H9 (cell line): ENCODE measurements at regions not wholly inside any gene's neighbourhood (a gene's known extent, or its start where the extent isn't known, plus 50 kb on each side); places are given as distances from the start of the nearest gene placed in this dataset.

Experiments
- DNase-seq: peaks from one replicate; pipeline ENCODE4 v3.0.0-alpha.2; 2017
- H2AFZ ChIP-seq: one replicate; pipeline ENCODE4 v1.6.1; 2013; ENCODE audit warnings: mild to moderate bottlenecking, low read length, control low read depth, moderate library complexity
- H2AK5ac ChIP-seq: 2 replicates; pipeline ENCODE4 v1.6.1; 2013; ENCODE audit warnings: low read length, control low read depth, mixed read lengths; ENCODE audit not compliant: insufficient read length
- H2BK120ac ChIP-seq: one replicate; pipeline ENCODE4 v1.6.1; 2013; ENCODE audit warnings: low read depth, mild to moderate bottlenecking, low read length, control low read depth, inconsistent platforms; ENCODE audit not compliant: poor library complexity, severe bottlenecking
- H2BK12ac ChIP-seq: 2 replicates; pipeline ENCODE4 v1.6.1; 2013; ENCODE audit warnings: low read length, control low read depth, mixed read lengths, low read depth; ENCODE audit not compliant: insufficient read length
- H2BK15ac ChIP-seq: 2 replicates; pipeline ENCODE4 v1.6.1; 2013; ENCODE audit warnings: low read depth, low read length, control low read depth
- H2BK20ac ChIP-seq: one replicate; pipeline ENCODE4 v1.6.1; 2013; ENCODE audit warnings: low read depth, mild to moderate bottlenecking, low read length, control low read depth, inconsistent platforms; ENCODE audit not compliant: poor library complexity, severe bottlenecking
- H2BK5ac ChIP-seq: 2 replicates; pipeline ENCODE4 v1.6.1; 2013; ENCODE audit warnings: low read length, control low read depth, mixed read lengths; ENCODE audit not compliant: insufficient read length
- H3K14ac ChIP-seq: 2 replicates; pipeline ENCODE4 v1.6.1; 2013; ENCODE audit warnings: low read length, control low read depth; ENCODE audit not compliant: insufficient read depth
- H3K18ac ChIP-seq: 2 replicates; pipeline ENCODE4 v1.6.1; 2013; ENCODE audit warnings: low read depth, mild to moderate bottlenecking, mixed read lengths, low read length, control low read depth; ENCODE audit not compliant: insufficient read length
- H3K23ac ChIP-seq: 2 replicates; pipeline ENCODE4 v1.6.1; 2013; ENCODE audit warnings: low read length, control low read depth, mixed read lengths, low read depth; ENCODE audit not compliant: insufficient read length
- H3K23me2 ChIP-seq: 2 replicates; pipeline ENCODE4 v1.6.1; 2013; ENCODE audit warnings: low read depth, mild to moderate bottlenecking, mixed read lengths, low read length, control low read depth; ENCODE audit not compliant: insufficient read length, poor library complexity, severe bottlenecking
- H3K27ac ChIP-seq: 2 replicates; pipeline ENCODE4 v1.5.1; 2013; ENCODE audit warnings: low read length, control low read depth, mixed read lengths, low read depth; ENCODE audit not compliant: insufficient read length
- H3K27me3 ChIP-seq: 2 replicates; pipeline ENCODE4 v1.6.1; 2013; ENCODE audit warnings: low read length, control low read depth, inconsistent platforms; ENCODE audit not compliant: insufficient read depth
- H3K4ac ChIP-seq: 2 replicates; pipeline ENCODE4 v1.6.1; 2013; ENCODE audit warnings: low read depth, mild to moderate bottlenecking, control low read depth, inconsistent platforms, low read length, moderate library complexity
- H3K4me1 ChIP-seq: 2 replicates; pipeline ENCODE4 v1.6.1; 2013; ENCODE audit warnings: low read length, control low read depth, inconsistent platforms; ENCODE audit not compliant: insufficient read depth
- H3K4me2 ChIP-seq: 2 replicates; pipeline ENCODE4 v1.6.1; 2013; ENCODE audit warnings: low read length, control low read depth, mixed read lengths; ENCODE audit not compliant: insufficient read length, insufficient read depth
- H3K56ac ChIP-seq: 2 replicates; pipeline ENCODE4 v1.6.1; 2013; ENCODE audit warnings: low read depth, mild to moderate bottlenecking, mixed read lengths, low read length, control low read depth; ENCODE audit not compliant: insufficient read length
- H3K79me1 ChIP-seq: 2 replicates; pipeline ENCODE4 v1.6.1; 2013; ENCODE audit warnings: low read depth, mild to moderate bottlenecking, moderate library complexity, low read length, control low read depth, inconsistent platforms; ENCODE audit not compliant: insufficient read depth, poor library complexity, severe bottlenecking
- H3K79me2 ChIP-seq: 2 replicates; pipeline ENCODE4 v1.6.1; 2013; ENCODE audit warnings: low read length, control low read depth, inconsistent platforms; ENCODE audit not compliant: insufficient read depth
- H3K9ac ChIP-seq: 2 replicates; pipeline ENCODE4 v1.6.1; 2013; ENCODE audit warnings: low read length, control low read depth, mixed read lengths; ENCODE audit not compliant: insufficient read length; ENCODE audit errors: extremely low read depth
- H3K9me3 ChIP-seq: one replicate; pipeline ENCODE4 v1.6.1; 2013; ENCODE audit warnings: low read depth, low read length, inconsistent platforms; ENCODE audit not compliant: control insufficient read depth
- H3T11ph ChIP-seq: one replicate; pipeline ENCODE4 v1.6.1; 2013; ENCODE audit warnings: mild to moderate bottlenecking, low read length, control low read depth, inconsistent platforms
- H4K20me1 ChIP-seq: one replicate; pipeline ENCODE4 v1.6.1; 2013; ENCODE audit not compliant: control insufficient read depth, insufficient read length, insufficient read depth
- H4K5ac ChIP-seq: 2 replicates; pipeline ENCODE4 v1.6.1; 2013; ENCODE audit warnings: low read depth, mild to moderate bottlenecking, mixed read lengths, low read length, control low read depth; ENCODE audit not compliant: insufficient read length
- H4K8ac ChIP-seq: replicated peaks from 2 replicates; pipeline ENCODE4 v1.6.1; 2013; ENCODE audit warnings: low read length, control low read depth, mixed read lengths, low read depth; ENCODE audit not compliant: insufficient read length
- H4K91ac ChIP-seq: 2 replicates; pipeline ENCODE4 v1.6.1; 2013; ENCODE audit warnings: low read depth, mild to moderate bottlenecking, moderate library complexity, mixed read lengths, low read length, control low read depth; ENCODE audit not compliant: insufficient read length
- H3K27ac Mint-ChIP-seq, 3 experiments: 2 replicates in 2 of 3; 3 replicates in 1 of 3; pipeline ENCODE4 v1.8.0; 2020 to 2021; ENCODE audit warnings: mixed read lengths in 3 of 3, mild to moderate bottlenecking in 1 of 3, moderate library complexity in 1 of 3
- H3K27me3 Mint-ChIP-seq: 2 replicates; pipeline ENCODE4 v1.8.0; 2021; ENCODE audit warnings: low read depth, mild to moderate bottlenecking, moderate library complexity, mixed read lengths
- H3K36me3 Mint-ChIP-seq, 3 experiments: 2 replicates in 2 of 3; 3 replicates in 1 of 3; pipeline ENCODE4 v1.8.0; 2020 to 2021; ENCODE audit warnings: low read depth in 3 of 3, mixed read lengths in 3 of 3; ENCODE audit not compliant: insufficient read depth in 1 of 3
- H3K4me1 Mint-ChIP-seq, 2 experiments: 2 replicates each; pipeline ENCODE4 v1.8.0; 2020; ENCODE audit warnings: mixed read lengths in 2 of 2
- H3K4me3 Mint-ChIP-seq, 2 experiments: 2 replicates in 1 of 2; 3 replicates in 1 of 2; pipeline ENCODE4 v1.8.0; 2020 to 2021; ENCODE audit warnings: mild to moderate bottlenecking in 2 of 2, mixed read lengths in 2 of 2, moderate library complexity in 1 of 2
- H3K9me3 Mint-ChIP-seq, 2 experiments: 2 replicates in 1 of 2; 3 replicates in 1 of 2; pipeline ENCODE4 v1.8.0; 2020; ENCODE audit warnings: mild to moderate bottlenecking in 2 of 2, mixed read lengths in 2 of 2, moderate library complexity in 1 of 2
- CTCF ChIP-seq: fragments of 200-600 bp; sonication (generic); conservative IDR thresholded peaks from 3 replicates; pipeline ENCODE4 v1.8.0; 2021; ENCODE audit warnings: antibody characterized with exemption, mild to moderate bottlenecking
- WGBS: extraction: QIAGEN DNeasy Blood & Tissue Kit; methylation state at CpG from one replicate; pipeline ENCODE4 v1.1.7; 2013; ENCODE audit warnings: missing lambda C conversion rate, low lambda C conversion rate, mixed read lengths; ENCODE audit not compliant: insufficient read length; ENCODE audit errors: extremely low coverage; 5-methylcytosine and 5-hydroxymethylcytosine counted together

DNA sequence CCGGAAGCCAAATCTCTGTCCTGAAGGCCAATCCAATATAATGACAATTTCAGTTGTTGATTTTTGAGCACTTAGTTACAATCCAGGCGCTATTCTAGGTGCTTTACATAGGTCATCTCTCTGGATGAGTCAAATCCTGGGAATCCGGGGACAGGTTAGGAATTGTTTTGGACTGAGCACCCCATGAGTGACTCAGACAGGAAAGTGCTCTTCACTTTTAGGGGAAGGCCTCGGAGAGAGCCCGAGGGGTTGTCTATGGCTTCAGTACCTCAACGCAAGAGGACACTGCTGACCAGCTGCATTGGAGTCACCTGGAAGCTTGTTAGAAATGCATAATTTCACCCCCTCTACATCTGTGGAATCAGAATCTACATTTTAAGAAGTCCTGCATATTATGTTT lies 108.8 kb downstream of the IRX5 start:
- Mint-ChIP-seq H3K36me3 (no peaks in the 10 kb centered on the region), H3K4me3 (no peak overlapping the region), H3K27me3 (peaks cover 9% of the 10 kb centered on the region; the same call in 1 of the 2 replicates), H3K4me1 (peaks cover 2 to 3% of the 10 kb centered on the region in 2 experiments; a peak in 3 of 4 replicates), H3K9me3 (no peaks in the 10 kb centered on the region), H3K27ac (no peak overlapping the region; a peak in 1 of 7 replicates)
- no peak overlapping the region for H3K23ac ChIP-seq
- H2BK15ac ChIP-seq, result no peak overlapping the region
- no peak overlapping the region for H3K56ac ChIP-seq
- H3K14ac ChIP-seq, result no peak overlapping the region
- no peaks in the 10 kb centered on the region for H3K27me3 ChIP-seq
- H2BK20ac ChIP-seq, result no peak overlapping the region
- no peak overlapping the region for H3K4me2 ChIP-seq
- no peak overlapping the region for H3K27ac ChIP-seq
- no peaks in the 10 kb centered on the region for H3K79me1 ChIP-seq
- H2BK120ac ChIP-seq, result no peak overlapping the region
- H2BK12ac ChIP-seq, result no peak overlapping the region
- no peak overlapping the region for H3K9ac ChIP-seq
- no peaks in the 10 kb centered on the region for H3K79me2 ChIP-seq
- no peaks in the 10 kb centered on the region for H3K9me3 ChIP-seq
- no peak overlapping the region for H3K18ac ChIP-seq
- no peak overlapping the region for H3T11ph ChIP-seq
- H4K91ac ChIP-seq, result no peak overlapping the region
- H3K4me1 ChIP-seq, result no peaks in the 10 kb centered on the region
- DNase-seq, result no peak
- H4K8ac ChIP-seq, result no peak overlapping the region
- H2AFZ ChIP-seq, result no peak overlapping the region
- no peaks in the 10 kb centered on the region for H3K23me2 ChIP-seq
- H4K5ac ChIP-seq, result no peak overlapping the region
- no peak for TF ChIP-seq CTCF
- H4K20me1 ChIP-seq, result no peaks in the 10 kb centered on the region
- no peak overlapping the region for H2BK5ac ChIP-seq
- no peak overlapping the region for H3K4ac ChIP-seq
- no peak overlapping the region for H2AK5ac ChIP-seq
- no CpG with 5 or more reads among the region's 6 CpGs for WGBS
